Ishikawa (cell line): ENCODE measurements at regions not wholly inside any gene's neighbourhood (a gene's known extent, or its start where the extent isn't known, plus 50 kb on each side); places are given as distances from the start of the nearest gene placed in this dataset.

ENCODE experiments used
- CEBPB ChIP-seq: IDR thresholded peaks from 2 replicates; pipeline ENCODE4 v1.6.1; 2012
- CREB1 ChIP-seq: IDR thresholded peaks from 2 replicates; pipeline ENCODE4 v1.6.1; 2012; ENCODE audit warnings: low read depth
- EGR1 ChIP-seq: IDR thresholded peaks from 2 replicates; pipeline ENCODE4 v1.6.1; 2012
- EP300 ChIP-seq: IDR thresholded peaks from 2 replicates; pipeline ENCODE4 v1.6.1; 2012; ENCODE audit warnings: borderline replicate concordance
- FOXM1 ChIP-seq: IDR thresholded peaks from 2 replicates; pipeline ENCODE4 v1.6.1; 2012; ENCODE audit warnings: low read depth, borderline replicate concordance
- NFIC ChIP-seq: IDR thresholded peaks from 2 replicates; pipeline ENCODE4 v1.6.1; 2012
- RAD21 ChIP-seq: IDR thresholded peaks from 2 replicates; pipeline ENCODE4 v1.6.1; 2012; ENCODE audit warnings: low read depth
- TAF1 ChIP-seq: IDR thresholded peaks from 2 replicates; pipeline ENCODE4 v1.6.1; 2012; ENCODE audit warnings: low read depth, mild to moderate bottlenecking
- TCF12 ChIP-seq: IDR thresholded peaks from 2 replicates; pipeline ENCODE4 v1.6.1; 2012; ENCODE audit warnings: low read depth
- TEAD4 ChIP-seq: IDR thresholded peaks from 2 replicates; pipeline ENCODE4 v1.6.1; 2012
- YY1 ChIP-seq: IDR thresholded peaks from 2 replicates; pipeline ENCODE4 v1.6.1; 2012; ENCODE audit warnings: low read depth
- ZBTB7A ChIP-seq: IDR thresholded peaks from 2 replicates; pipeline ENCODE4 v1.6.1; 2012; ENCODE audit warnings: low read depth
- TF ChIP-seq, protein P1 (sequence below): IDR thresholded peaks from 2 replicates; pipeline ENCODE4 v1.6.1; 2012
- TF ChIP-seq, protein P2 (sequence below): IDR thresholded peaks from 2 replicates; pipeline ENCODE4 v1.6.1; 2012; ENCODE audit warnings: low read depth, mild to moderate bottlenecking
- TF ChIP-seq, protein P3 (sequence below): IDR thresholded peaks from 2 replicates; pipeline ENCODE4 v1.6.1; 2012

DNA sequence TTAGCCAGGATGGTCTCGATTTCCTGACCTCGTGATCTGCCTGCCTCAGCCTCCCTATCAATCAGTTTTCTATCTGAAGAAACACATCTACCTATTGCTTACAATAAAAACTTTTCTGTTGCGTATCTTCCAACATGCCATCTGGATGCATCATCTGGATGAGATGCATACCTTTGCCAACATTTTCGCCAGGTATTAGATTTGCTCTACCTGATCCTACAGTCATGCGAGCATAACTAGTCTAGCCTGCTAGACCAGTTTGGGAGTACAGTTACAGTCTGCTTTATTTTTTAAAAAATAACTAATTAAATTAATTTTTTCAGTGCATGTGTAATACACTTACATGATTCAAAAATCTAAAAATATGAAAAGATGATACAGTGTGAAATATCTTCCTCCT, 334.0 kb upstream of the MEX3C start:
- TF ChIP-seq TCF12 (no peak), FOXM1 (no peak), EGR1 (no peak), CREB1 (no peak), YY1 (no peak), ZBTB7A (no peak), TEAD4 (no peak)
- TF ChIP-seq, protein P1, sequence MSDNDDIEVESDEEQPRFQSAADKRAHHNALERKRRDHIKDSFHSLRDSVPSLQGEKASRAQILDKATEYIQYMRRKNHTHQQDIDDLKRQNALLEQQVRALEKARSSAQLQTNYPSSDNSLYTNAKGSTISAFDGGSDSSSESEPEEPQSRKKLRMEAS: no peak

DNA sequence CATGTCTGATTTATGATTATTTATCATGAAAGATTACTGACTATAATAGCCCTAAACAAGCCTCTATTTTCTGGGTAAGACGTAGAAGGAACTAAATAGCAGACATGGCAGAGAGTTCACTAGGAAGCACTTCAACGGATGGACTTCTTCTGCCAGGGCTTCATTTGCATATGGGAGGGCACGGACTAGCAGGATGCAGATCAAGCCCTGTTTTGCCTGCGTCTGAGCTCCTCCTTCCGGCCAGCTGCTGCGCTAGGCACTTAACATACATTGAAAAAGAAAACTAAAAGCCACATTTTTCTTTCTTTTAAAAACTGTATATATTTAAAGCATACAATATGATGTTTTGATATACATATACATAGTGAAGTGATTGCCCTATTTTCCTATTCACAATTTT, 340.0 kb upstream of the MEX3C start:
- TF ChIP-seq, protein P2, sequence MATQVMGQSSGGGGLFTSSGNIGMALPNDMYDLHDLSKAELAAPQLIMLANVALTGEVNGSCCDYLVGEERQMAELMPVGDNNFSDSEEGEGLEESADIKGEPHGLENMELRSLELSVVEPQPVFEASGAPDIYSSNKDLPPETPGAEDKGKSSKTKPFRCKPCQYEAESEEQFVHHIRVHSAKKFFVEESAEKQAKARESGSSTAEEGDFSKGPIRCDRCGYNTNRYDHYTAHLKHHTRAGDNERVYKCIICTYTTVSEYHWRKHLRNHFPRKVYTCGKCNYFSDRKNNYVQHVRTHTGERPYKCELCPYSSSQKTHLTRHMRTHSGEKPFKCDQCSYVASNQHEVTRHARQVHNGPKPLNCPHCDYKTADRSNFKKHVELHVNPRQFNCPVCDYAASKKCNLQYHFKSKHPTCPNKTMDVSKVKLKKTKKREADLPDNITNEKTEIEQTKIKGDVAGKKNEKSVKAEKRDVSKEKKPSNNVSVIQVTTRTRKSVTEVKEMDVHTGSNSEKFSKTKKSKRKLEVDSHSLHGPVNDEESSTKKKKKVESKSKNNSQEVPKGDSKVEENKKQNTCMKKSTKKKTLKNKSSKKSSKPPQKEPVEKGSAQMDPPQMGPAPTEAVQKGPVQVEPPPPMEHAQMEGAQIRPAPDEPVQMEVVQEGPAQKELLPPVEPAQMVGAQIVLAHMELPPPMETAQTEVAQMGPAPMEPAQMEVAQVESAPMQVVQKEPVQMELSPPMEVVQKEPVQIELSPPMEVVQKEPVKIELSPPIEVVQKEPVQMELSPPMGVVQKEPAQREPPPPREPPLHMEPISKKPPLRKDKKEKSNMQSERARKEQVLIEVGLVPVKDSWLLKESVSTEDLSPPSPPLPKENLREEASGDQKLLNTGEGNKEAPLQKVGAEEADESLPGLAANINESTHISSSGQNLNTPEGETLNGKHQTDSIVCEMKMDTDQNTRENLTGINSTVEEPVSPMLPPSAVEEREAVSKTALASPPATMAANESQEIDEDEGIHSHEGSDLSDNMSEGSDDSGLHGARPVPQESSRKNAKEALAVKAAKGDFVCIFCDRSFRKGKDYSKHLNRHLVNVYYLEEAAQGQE: no peak
- TF ChIP-seq TCF12 (no peak), RAD21 (peak; percentile 26; the same call in 1 of the 2 replicates)
- TF ChIP-seq, protein P1: no peak

DNA sequence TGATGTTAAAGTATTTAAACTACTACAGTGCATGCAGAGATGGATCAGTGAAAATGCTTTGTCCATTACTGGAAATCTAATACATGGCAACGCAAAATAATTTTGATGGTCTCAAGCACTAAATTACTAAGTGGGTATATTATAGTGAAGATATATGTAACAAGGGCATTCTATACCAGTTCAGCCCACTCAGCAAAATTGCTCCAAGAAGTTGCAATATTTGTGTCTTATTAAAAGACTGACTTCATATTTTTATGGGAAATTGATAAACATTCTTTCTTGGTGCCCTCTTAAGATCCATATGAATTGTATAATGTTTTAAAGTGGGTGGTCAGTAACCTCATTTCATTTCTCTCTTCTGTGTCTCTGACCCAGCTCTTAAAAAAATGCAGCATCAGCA, 343.1 kb upstream of the MEX3C start:
- TF ChIP-seq ZBTB7A: no peak
- no peak for TF ChIP-seq TEAD4
- no peak for TF ChIP-seq CREB1
- no peak for TF ChIP-seq RAD21
- TF ChIP-seq EP300: no peak
- TF ChIP-seq, protein P2: no peak
- TF ChIP-seq, protein P1: no peak
- TF ChIP-seq FOXM1: no peak
- TF ChIP-seq, protein P3, sequence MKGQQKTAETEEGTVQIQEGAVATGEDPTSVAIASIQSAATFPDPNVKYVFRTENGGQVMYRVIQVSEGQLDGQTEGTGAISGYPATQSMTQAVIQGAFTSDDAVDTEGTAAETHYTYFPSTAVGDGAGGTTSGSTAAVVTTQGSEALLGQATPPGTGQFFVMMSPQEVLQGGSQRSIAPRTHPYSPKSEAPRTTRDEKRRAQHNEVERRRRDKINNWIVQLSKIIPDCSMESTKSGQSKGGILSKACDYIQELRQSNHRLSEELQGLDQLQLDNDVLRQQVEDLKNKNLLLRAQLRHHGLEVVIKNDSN: no peak
- TF ChIP-seq YY1: no peak
- no peak for TF ChIP-seq TCF12
- TF ChIP-seq CEBPB: no peak
- TF ChIP-seq TAF1: no peak
- no peak for TF ChIP-seq EGR1
- no peak for TF ChIP-seq NFIC

DNA sequence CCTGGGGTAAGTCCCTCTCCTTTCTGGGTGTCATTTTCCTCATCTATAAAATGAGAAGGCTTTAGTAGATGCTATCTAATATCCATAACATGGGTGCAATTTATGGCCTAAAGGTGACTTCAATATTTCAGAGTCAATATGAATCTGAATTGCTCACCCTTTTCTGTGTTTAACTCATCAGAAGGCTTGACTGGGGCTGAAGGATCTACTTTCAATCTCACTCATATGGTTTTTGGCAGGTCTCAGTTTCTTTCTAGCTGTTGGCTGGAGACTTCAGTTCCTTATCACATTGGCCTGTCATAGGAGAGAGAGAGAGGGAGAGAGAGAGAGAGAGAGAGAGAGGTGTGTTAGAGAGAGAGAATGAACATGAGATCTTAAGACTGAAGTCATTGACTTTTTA, 343.7 kb upstream of the MEX3C start:
- no peak for TF ChIP-seq FOXM1
- TF ChIP-seq, protein P2: no peak
- no peak for TF ChIP-seq EP300
- TF ChIP-seq TAF1: no peak
- TF ChIP-seq EGR1: no peak
- no peak for TF ChIP-seq TEAD4
- TF ChIP-seq CEBPB: no peak
- TF ChIP-seq, protein P1: no peak
- no peak for TF ChIP-seq TCF12
- no peak for TF ChIP-seq YY1
- no peak for TF ChIP-seq CREB1
- TF ChIP-seq ZBTB7A: no peak
- TF ChIP-seq RAD21: no peak
- TF ChIP-seq NFIC: no peak
- TF ChIP-seq, protein P3: no peak

DNA sequence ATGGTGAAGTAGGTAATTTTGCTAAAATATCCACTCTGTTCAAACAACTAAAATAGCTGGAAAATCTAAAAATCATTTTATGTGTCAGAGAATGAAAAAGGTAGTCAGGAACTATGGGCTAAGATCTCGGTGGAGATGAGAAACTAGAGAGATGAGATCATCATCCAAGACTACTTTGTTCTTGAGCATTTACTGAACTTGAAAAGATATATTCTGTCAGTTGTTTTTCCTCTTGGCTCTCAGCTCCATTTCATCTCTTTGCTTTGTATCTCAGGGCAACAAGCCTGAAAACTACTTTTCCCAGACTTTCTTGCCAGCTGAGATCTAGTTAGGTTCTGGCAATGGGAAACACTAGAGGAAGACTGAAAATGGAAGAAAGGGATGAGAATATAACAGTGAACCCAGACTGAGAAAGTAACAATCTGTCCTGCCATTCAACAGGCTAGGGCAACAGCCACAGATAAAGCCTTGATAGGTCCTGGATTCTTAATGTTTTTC, 346.2 kb upstream of the MEX3C start:
- TF ChIP-seq YY1: no peak
- TF ChIP-seq NFIC: no peak
- TF ChIP-seq CREB1: no peak
